ENCODE measurements at regions not wholly inside any gene's neighbourhood (a gene's known extent, or its start where the extent isn't known, plus 50 kb on each side); places are given as distances from the start of the nearest gene placed in this dataset.

DNA sequence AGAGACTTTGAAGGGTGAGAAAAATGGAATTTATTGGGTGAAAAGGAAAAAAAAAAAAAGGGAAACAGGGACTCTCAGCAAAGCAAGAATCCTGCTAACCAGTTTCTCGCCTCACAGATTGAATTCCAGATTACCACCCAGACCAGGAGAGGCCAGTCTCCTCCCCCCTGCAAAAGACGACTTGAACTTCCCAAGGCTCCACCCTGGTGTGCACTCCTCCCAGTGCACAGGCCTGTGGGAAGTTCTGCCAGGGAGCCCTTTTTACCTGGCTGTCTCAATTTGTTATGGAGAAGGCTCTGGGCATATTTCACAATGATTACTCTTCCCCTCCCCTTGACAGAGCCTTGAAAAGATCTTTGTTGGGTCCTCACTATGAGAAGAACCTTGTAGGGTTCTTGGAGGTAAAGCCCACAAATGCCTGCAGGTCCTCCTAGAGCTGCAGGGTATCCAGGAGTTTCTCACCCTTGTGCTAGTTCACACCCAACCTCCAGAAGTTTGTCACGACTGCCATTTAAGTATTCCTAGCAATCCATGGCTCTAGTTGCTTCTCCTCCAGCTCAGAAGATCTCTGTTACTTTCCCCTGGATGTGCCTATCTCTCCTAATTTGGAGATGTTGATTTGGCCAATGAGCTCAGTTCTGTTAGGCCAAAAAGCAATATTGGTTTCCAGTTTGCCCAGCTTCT, 229.8 kb upstream of the TMTC4 start:
- Mint-ChIP-seq H3K27me3 (ENCODE audit: low read depth) (peaks cover 12% of the 10 kb centered on the region), H3K36me3 (no peaks in the 10 kb centered on the region), H3K27ac (no peak overlapping the region), H3K4me1 (no peaks in the 10 kb centered on the region), H3K9me3 (peaks cover 5% of the 10 kb centered on the region), H3K4me3 (no peak overlapping the region)
- TF ChIP-seq, protein P1, sequence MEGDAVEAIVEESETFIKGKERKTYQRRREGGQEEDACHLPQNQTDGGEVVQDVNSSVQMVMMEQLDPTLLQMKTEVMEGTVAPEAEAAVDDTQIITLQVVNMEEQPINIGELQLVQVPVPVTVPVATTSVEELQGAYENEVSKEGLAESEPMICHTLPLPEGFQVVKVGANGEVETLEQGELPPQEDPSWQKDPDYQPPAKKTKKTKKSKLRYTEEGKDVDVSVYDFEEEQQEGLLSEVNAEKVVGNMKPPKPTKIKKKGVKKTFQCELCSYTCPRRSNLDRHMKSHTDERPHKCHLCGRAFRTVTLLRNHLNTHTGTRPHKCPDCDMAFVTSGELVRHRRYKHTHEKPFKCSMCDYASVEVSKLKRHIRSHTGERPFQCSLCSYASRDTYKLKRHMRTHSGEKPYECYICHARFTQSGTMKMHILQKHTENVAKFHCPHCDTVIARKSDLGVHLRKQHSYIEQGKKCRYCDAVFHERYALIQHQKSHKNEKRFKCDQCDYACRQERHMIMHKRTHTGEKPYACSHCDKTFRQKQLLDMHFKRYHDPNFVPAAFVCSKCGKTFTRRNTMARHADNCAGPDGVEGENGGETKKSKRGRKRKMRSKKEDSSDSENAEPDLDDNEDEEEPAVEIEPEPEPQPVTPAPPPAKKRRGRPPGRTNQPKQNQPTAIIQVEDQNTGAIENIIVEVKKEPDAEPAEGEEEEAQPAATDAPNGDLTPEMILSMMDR (IDR thresholded peaks at IDR 0.05; ENCODE audit: unreplicated experiment): no peak
- no peak for DNase-seq (ENCODE audit: low spot score in 2 of 2, unreplicated experiment in 2 of 2)

DNA sequence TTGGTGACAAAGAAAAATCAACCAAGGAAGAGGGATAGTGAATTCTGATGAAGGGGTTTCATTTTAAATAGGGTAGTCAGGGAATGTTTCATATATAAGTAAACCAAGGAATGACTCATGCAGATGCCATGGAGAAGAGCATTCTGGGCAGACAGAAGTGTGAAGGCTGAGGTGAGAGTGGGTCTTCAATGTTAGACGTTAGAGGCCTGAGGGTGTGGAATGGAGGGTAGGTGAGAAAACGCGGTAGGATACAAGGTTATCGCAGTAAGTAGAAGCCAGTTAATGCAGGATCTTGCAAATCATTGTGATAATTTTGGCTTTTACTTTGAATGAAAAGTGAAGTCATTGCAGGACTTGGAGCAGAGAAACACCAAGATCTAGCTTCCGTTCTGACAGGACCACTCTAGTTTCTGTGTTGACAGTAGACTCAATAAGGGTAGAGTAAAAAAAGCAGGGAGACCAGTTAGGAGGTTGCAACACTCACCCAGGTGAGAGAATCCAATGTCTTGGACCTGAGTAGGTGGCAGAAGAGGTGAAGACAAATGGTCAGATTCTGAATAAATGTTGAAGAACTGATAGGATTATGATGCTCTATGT, 225.2 kb upstream of the TMTC4 start:
- H3K4me3 Mint-ChIP-seq: no peak overlapping the region
- H3K9me3 Mint-ChIP-seq: peaks cover 5% of the 10 kb centered on the region
- no peaks in the 10 kb centered on the region for H3K4me1 Mint-ChIP-seq
- H3K36me3 Mint-ChIP-seq: no peaks in the 10 kb centered on the region
- no peak overlapping the region for H3K27ac Mint-ChIP-seq
- TF ChIP-seq, protein P1 (IDR thresholded peaks at IDR 0.05; ENCODE audit: unreplicated experiment): no peak
- H3K27me3 Mint-ChIP-seq (ENCODE audit: low read depth): peaks cover 7% of the 10 kb centered on the region
- DNase-seq (ENCODE audit: low spot score in 2 of 2, unreplicated experiment in 2 of 2): no peak

DNA sequence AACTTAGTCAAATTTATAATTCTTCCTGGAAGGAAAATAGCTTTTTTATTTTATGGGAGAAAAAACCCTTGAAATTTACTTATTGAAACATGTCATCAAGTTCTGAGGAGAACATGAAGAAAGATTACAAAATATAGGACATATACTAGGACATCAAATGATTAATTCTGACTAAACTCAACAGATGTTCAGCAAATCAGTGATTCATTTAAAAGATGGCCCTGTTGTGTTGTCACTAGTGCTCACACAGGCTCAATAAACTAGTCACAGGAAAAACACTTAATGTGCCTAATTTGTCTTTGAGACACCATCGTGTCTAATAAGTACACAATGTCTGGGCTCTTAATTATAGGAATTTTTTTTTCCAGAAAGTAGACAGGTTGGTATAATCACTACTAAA, 223.8 kb upstream of the TMTC4 start:
- Mint-ChIP-seq H3K4me3 (no peak overlapping the region), H3K9me3 (peaks cover 5% of the 10 kb centered on the region), H3K27ac (no peak overlapping the region), H3K36me3 (no peaks in the 10 kb centered on the region), H3K27me3 (ENCODE audit: low read depth) (peaks cover 6% of the 10 kb centered on the region), H3K4me1 (no peaks in the 10 kb centered on the region)
- TF ChIP-seq, protein P1 (IDR thresholded peaks at IDR 0.05; ENCODE audit: unreplicated experiment): no peak
- DNase-seq (ENCODE audit: low spot score in 2 of 2, unreplicated experiment in 2 of 2): no peak

DNA sequence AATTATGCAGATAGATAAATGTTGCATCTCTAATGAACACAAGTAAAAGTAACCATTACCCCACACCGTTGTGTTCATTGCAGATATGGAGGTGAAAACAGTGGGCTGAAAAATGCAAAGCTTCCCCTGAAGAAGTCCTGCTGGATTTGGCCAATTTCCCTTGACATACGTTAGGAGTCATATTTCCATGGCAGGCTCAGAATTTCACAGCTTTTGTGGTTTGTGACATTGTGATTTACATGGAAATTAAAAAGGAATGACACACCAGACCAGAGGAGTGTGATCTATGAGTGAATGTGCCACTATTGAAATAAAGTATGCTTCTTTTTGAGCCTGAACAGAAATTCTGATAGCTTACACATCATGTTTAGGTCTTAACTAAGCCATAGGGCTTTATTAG, 221.1 kb upstream of the TMTC4 start:
- DNase-seq (ENCODE audit: low spot score in 2 of 2, unreplicated experiment in 2 of 2): no peak
- Mint-ChIP-seq H3K27ac (no peak overlapping the region), H3K36me3 (no peaks in the 10 kb centered on the region), H3K27me3 (ENCODE audit: low read depth) (peaks cover 12% of the 10 kb centered on the region), H3K4me1 (peaks cover 2% of the 10 kb centered on the region), H3K4me3 (no peak overlapping the region), H3K9me3 (peaks cover 5% of the 10 kb centered on the region)
- TF ChIP-seq, protein P1 (IDR thresholded peaks at IDR 0.05; ENCODE audit: unreplicated experiment): no peak

DNA sequence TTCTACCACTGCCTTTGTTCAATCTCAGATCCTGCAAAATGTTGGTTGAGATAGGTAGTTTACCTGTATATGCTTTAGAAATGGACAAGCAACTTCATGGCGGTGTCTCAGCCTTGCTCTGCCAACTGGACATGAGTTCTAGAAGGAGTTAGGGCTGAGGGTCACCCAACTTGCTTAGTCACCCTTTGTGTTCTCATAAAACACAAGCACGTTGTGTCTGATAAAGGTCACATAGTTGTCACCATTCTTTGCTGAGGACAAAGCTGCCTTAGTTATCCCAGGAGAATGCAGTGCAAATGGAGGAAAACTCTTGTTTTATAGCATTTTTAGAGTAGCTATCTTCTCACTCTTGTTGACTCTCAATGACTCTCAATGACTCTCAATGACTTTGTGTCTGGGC, 218.4 kb upstream of the TMTC4 start:
- DNase-seq (ENCODE audit: low spot score in 2 of 2, unreplicated experiment in 2 of 2): no peak
- H3K4me1 Mint-ChIP-seq: peaks cover 4% of the 10 kb centered on the region
- TF ChIP-seq, protein P1 (IDR thresholded peaks at IDR 0.05; ENCODE audit: unreplicated experiment): no peak
- no peak overlapping the region for H3K4me3 Mint-ChIP-seq
- no peaks in the 10 kb centered on the region for H3K9me3 Mint-ChIP-seq
- H3K27ac Mint-ChIP-seq: no peak overlapping the region
- peaks cover 7% of the 10 kb centered on the region for H3K27me3 Mint-ChIP-seq (ENCODE audit: low read depth)
- H3K36me3 Mint-ChIP-seq: no peaks in the 10 kb centered on the region

Measured in mesothelial cell of epicardium (in vitro differentiated cells).